Body of pancreas (tissue), 4 donors: ENCODE measurements at regions not wholly inside any gene's neighbourhood (a gene's known extent, or its start where the extent isn't known, plus 50 kb on each side); places are given as distances from the start of the nearest gene placed in this dataset.

Experiments
- POLR2A ChIP-seq, 3 donors: fragments of 450-650 bp; IDR thresholded peaks; one replicate each; pipeline ENCODE4 v1.6.1; 2016; ENCODE audit warnings: antibody characterized with exemption in 3 of 3, mild to moderate bottlenecking in 2 of 3
- TF ChIP-seq, protein P1 (sequence below), 7 experiments: fragments of 450-650 bp in 4 of 7; fragments of 200-600 bp in 3 of 7; sonication (generic) in 3 of 7; IDR thresholded peaks; one replicate each; pipeline ENCODE4 v1.5.1; 2016 to 2019; ENCODE audit warnings: antibody characterized with exemption in 7 of 7

DNA sequence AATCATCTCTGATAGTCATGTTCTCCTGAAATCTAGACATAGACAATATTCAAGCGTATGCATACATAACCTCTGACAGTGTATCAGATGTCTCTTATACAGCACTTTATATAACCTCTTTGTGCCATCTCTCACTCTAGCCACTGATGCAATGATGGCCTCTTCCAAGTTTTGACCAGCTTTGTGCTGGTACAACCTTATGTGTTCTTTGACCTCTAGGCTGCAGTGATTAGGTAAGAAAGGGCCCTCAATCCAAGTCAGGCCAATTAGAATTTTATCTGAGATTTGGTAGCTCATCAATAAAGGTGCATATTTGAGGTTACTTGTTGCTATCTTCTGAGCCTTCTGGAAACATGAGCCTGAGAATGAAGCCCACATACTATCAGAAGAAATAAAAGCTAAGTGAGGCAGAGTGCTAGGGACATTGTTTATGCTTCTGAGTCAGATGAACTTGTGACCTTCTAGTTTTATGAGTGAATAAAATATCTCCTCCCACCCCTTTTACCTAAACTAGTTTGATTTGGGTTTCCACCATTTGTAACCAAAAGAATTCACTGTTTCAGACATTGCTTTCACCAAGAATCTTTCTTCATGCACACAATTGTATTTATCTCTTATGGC, 283.2 kb upstream of the SUCLG2 start:
- TF ChIP-seq, protein P1, sequence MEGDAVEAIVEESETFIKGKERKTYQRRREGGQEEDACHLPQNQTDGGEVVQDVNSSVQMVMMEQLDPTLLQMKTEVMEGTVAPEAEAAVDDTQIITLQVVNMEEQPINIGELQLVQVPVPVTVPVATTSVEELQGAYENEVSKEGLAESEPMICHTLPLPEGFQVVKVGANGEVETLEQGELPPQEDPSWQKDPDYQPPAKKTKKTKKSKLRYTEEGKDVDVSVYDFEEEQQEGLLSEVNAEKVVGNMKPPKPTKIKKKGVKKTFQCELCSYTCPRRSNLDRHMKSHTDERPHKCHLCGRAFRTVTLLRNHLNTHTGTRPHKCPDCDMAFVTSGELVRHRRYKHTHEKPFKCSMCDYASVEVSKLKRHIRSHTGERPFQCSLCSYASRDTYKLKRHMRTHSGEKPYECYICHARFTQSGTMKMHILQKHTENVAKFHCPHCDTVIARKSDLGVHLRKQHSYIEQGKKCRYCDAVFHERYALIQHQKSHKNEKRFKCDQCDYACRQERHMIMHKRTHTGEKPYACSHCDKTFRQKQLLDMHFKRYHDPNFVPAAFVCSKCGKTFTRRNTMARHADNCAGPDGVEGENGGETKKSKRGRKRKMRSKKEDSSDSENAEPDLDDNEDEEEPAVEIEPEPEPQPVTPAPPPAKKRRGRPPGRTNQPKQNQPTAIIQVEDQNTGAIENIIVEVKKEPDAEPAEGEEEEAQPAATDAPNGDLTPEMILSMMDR (IDR thresholded peaks at IDR 0.05): no peak
- no peak for TF ChIP-seq POLR2A (IDR thresholded peaks at IDR 0.05)
